ENCODE measurements at regions not wholly inside any gene's neighbourhood (a gene's known extent, or its start where the extent isn't known, plus 50 kb on each side); places are given as distances from the start of the nearest gene placed in this dataset.

GRCh38 chr9:13778631-13779030 lies 499.1 kb upstream of the MPDZ start:
- intact Hi-C loops (cut with DNase I): no loop called here
- H3K36me3 ChIP-seq: no peaks in the 10 kb centered on the region
- H3K27me3 ChIP-seq: no peaks in the 10 kb centered on the region
- H3K4me1 ChIP-seq: no peaks in the 10 kb centered on the region
- H3K9me3 ChIP-seq: no peaks in the 10 kb centered on the region
- H3K4me3 ChIP-seq: no peak overlapping the region
- TF ChIP-seq POLR2AphosphoS5 (IDR thresholded peaks at IDR 0.05; ENCODE audit: insufficient read depth in 1 of 2, low read depth in 1 of 2) (no peak), CTCF (IDR thresholded peaks at IDR 0.05) (no peak), POLR2A (IDR thresholded peaks at IDR 0.05) (no peak)
- no peak overlapping the region for H3K27ac ChIP-seq
- DNase-seq (ENCODE audit: extremely low spot score in 2 of 2): no peak

- H3K4me1 ChIP-seq: no peaks in the 10 kb centered on the region
- H3K9me3 ChIP-seq: no peaks in the 10 kb centered on the region
- H3K4me3 ChIP-seq: no peak overlapping the region
- H3K27me3 ChIP-seq: no peaks in the 10 kb centered on the region
- intact Hi-C loops (cut with DNase I): no loop called here
- H3K27ac ChIP-seq: no peak overlapping the region
- H3K36me3 ChIP-seq: no peaks in the 10 kb centered on the region
- DNase-seq (ENCODE audit: extremely low spot score in 2 of 2): no peak
- TF ChIP-seq CTCF (IDR thresholded peaks at IDR 0.05): no peak
- TF ChIP-seq POLR2AphosphoS5 (IDR thresholded peaks at IDR 0.05; ENCODE audit: insufficient read depth in 1 of 2, low read depth in 1 of 2): no peak
- no peak for TF ChIP-seq POLR2A (IDR thresholded peaks at IDR 0.05)
These were observed 491.5 kb upstream of the MPDZ start for GRCh38 chr9:13770956-13771355.

- Histone ChIP-seq H3K4me3 (no peak overlapping the region), H3K27me3 (no peaks in the 10 kb centered on the region), H3K36me3 (no peaks in the 10 kb centered on the region), H3K27ac (no peak overlapping the region), H3K9me3 (no peaks in the 10 kb centered on the region), H3K4me1 (no peaks in the 10 kb centered on the region)
- TF ChIP-seq POLR2AphosphoS5 (IDR thresholded peaks at IDR 0.05; ENCODE audit: insufficient read depth in 1 of 2, low read depth in 1 of 2): no peak
- TF ChIP-seq CTCF (IDR thresholded peaks at IDR 0.05): no peak
- no peak for TF ChIP-seq POLR2A (IDR thresholded peaks at IDR 0.05)
- DNase-seq (ENCODE audit: extremely low spot score in 2 of 2): no peak
- intact Hi-C loops (cut with DNase I): no loop called here
These were observed 490.1 kb upstream of the MPDZ start for GRCh38 chr9:13769641-13770040.

- TF ChIP-seq POLR2AphosphoS5 (IDR thresholded peaks at IDR 0.05; ENCODE audit: insufficient read depth in 1 of 2, low read depth in 1 of 2): no peak
- TF ChIP-seq POLR2A (IDR thresholded peaks at IDR 0.05): no peak
- TF ChIP-seq CTCF (IDR thresholded peaks at IDR 0.05): no peak
- intact Hi-C loops (cut with DNase I): no loop called here
- no peaks in the 10 kb centered on the region for H3K27me3 ChIP-seq
- no peak overlapping the region for H3K27ac ChIP-seq
- no peaks in the 10 kb centered on the region for H3K36me3 ChIP-seq
- no peak overlapping the region for H3K4me3 ChIP-seq
- H3K4me1 ChIP-seq: no peaks in the 10 kb centered on the region
- H3K9me3 ChIP-seq: no peaks in the 10 kb centered on the region
- DNase-seq (ENCODE audit: extremely low spot score in 2 of 2): no peak
These were observed 489.5 kb upstream of the MPDZ start for GRCh38 chr9:13769006-13769405.

GRCh38 chr9:13762209-13762608 lies 482.7 kb upstream of the MPDZ start:
- no peaks in the 10 kb centered on the region for H3K27me3 ChIP-seq
- H3K4me1 ChIP-seq: no peaks in the 10 kb centered on the region
- intact Hi-C loops (cut with DNase I): no loop called here
- TF ChIP-seq CTCF (IDR thresholded peaks at IDR 0.05) (no peak), POLR2AphosphoS5 (IDR thresholded peaks at IDR 0.05; ENCODE audit: insufficient read depth in 1 of 2, low read depth in 1 of 2) (no peak), POLR2A (IDR thresholded peaks at IDR 0.05) (no peak)
- no peaks in the 10 kb centered on the region for H3K36me3 ChIP-seq
- H3K9me3 ChIP-seq: no peaks in the 10 kb centered on the region
- DNase-seq (ENCODE audit: extremely low spot score in 2 of 2): no peak
- H3K27ac ChIP-seq: no peak overlapping the region
- no peak overlapping the region for H3K4me3 ChIP-seq

All from vagina (tissue), 2 donors.